GM10266 (cell line): ENCODE measurements at regions not wholly inside any gene's neighbourhood (a gene's known extent, or its start where the extent isn't known, plus 50 kb on each side); places are given as distances from the start of the nearest gene placed in this dataset.

ENCODE experiments used
- DNase-seq: peaks from one replicate; pipeline ENCODE4 v3.0.0; 2012; ENCODE audit errors: extremely low spot score
- TF ChIP-seq, protein P1 (sequence below): IDR thresholded peaks from 2 replicates; pipeline ENCODE4 v1.5.1; 2012; ENCODE audit warnings: mild to moderate bottlenecking, low read depth; ENCODE audit not compliant: control insufficient read depth, insufficient read depth; ENCODE audit errors: missing control alignments

DNA sequence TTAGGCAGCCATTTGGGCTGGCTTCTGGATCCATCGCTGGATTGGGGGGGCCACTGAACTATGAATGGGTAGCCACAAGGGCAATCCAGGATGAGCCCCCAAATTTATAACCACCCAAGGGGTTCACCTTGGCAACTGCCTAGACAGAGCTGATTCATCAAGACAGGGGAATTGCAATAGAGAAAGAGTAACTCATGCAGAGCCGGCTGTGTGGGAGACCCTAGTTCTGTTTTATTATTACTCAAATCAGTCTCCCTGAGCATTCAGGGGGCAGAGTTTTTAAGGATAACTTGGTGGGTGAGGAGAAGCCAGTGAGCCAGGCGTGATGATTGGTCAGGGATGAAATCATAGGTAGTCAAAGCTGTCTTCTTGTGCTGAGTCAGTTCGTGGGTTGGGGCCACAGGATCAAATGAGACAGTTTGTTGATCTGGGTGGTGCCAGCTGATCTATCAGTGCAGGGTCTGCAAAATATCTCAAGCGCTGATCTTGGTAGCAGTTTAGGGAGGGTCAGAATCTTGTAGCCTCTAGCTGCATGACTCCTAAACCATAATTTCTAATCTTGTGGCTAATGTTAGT lies 57.9 kb downstream of the DNAJB9 start:
- TF ChIP-seq, protein P1, sequence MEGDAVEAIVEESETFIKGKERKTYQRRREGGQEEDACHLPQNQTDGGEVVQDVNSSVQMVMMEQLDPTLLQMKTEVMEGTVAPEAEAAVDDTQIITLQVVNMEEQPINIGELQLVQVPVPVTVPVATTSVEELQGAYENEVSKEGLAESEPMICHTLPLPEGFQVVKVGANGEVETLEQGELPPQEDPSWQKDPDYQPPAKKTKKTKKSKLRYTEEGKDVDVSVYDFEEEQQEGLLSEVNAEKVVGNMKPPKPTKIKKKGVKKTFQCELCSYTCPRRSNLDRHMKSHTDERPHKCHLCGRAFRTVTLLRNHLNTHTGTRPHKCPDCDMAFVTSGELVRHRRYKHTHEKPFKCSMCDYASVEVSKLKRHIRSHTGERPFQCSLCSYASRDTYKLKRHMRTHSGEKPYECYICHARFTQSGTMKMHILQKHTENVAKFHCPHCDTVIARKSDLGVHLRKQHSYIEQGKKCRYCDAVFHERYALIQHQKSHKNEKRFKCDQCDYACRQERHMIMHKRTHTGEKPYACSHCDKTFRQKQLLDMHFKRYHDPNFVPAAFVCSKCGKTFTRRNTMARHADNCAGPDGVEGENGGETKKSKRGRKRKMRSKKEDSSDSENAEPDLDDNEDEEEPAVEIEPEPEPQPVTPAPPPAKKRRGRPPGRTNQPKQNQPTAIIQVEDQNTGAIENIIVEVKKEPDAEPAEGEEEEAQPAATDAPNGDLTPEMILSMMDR: no peak
- DNase-seq: no peak

DNA sequence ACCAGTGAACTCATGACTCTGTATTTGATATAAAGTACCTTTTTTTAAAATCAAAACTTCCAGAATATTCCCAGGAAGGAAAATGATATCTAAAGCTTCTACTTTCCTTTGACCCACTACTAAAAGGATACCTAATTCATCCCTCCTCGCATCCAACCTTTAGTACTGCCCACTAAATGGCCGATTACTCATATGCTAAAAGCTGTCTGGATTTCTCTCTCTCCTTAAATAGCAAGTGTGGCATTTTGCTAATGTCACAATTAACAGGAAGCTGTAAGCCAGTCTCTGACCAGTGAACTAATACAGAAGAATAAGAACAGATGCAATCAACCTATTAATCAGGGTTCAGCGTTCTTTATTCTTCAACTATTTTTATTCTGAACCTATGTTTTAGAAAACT lies 59.0 kb downstream of the DNAJB9 start:
- DNase-seq: no peak
- TF ChIP-seq, protein P1: no peak

DNA sequence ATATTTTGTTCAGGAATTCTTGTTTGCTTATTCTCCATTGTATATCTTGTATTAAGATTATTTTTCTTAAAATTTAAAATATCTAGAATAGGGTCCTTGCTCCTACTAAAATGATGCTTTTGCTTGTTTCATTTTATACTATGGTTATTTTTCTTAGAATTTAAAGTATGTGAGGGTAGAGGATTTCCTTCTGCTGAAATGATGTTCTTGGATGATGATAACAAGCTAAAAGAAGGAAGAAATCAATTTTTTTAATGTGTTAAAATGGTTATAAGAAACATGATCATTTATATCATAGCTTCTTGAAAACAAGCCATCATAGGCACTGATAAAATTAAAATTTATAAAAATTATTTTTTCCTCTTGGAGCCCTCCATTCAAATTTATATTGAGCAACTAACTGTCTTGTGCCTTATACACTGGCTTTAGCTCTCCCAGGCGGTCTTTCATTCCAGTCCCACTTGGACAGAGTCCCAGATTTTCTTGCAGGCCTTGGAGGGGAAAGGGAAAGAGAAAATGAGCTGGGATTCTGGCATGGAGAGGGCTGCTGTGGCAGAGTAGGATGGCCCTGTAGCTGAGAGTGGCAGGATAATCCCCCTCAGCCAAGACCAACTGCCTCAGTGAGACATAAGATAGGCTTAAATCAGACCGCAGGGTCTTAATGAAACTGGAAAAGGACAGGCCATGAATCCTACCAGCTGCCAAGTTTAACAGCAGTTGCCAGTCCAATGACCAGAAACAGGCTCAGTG lies 60.2 kb downstream of the DNAJB9 start:
- TF ChIP-seq, protein P1: no peak
- DNase-seq: no peak

DNA sequence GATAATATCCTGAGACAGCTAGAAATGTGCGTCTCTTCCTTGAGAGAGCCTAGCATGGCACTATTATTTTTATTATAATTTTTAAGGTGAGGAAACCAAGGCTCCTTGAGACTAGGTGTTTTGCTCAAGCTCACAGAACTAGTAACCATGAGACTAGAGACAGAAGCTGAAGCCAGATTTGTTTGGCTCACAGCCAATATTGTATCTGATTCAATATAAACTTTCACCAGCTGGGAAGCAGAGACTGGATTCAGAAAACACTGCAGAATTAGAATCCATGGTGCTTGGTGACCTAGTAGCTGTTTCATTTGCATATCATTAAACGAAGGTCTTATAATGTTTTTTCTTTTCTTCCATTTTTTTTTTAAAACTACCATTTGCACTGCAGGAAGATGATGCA lies 64.4 kb downstream of the DNAJB9 start:
- no peak for DNase-seq
- TF ChIP-seq, protein P1: no peak

DNA sequence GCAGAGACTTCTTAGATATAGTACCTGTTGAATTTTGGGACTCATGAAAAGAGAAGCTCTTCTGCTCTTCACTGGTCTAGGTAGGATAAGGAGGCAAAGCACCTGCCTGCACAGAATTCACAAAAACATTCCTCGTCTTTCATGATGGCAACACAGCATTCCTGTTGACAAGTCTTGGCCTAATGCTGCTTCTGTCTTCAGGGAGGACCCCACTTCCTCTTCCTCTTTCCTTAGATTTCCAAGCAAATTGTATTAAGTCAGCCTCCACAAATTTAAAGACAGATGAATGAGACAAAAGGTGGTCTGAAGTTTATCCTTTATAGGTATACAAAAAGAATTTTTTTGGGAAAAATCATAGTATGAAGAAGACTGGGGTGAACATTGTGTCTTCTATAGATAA lies 64.9 kb downstream of the DNAJB9 start:
- no peak for DNase-seq
- TF ChIP-seq, protein P1: no peak

DNA sequence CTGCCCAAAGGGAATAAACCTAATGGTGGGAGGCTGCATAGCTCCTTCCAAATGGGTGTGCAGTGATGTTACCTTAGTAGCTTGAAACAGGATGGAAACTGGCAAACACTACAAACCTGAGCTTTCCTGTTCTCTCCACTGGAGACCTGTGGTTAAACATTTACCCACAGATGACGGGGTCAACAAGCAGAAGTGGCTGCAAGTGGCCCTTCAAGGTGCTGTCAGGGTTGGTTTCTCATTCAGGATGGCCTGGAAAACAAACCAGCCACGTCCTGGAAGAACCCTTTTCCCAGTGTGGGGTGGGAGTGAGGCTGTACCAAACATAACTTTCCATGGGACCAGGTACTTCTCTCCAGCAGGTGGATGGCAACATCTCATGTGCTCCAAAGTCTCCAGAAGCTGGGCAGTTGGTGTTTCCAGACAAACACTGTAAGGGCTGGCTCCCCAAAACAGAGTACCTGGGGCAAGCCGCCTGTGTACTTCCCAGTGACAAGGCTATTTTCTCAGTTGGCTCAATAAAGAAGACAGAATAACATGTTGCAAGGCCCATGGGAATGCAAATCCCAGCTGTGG lies 67.5 kb downstream of the DNAJB9 start:
- TF ChIP-seq, protein P1: no peak
- no peak for DNase-seq

DNA sequence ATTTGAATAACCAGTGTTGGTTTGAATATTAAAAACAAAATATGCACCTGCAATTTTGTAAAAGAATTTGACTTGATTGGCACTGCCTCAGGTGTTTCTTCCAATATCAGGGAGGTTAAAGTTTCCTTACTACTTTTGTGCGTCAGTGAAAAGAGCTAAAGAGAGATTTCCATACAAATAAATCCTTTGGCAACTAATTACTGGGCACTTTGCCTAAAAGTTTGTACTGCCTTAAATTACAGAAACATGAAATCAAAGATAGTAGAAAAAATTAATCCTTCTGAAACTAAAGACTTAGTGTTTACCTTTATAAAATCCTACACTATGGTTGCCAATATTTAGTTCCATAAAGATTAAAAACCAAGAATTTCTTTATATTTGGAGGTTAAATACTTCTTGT lies 72.5 kb downstream of the DNAJB9 start:
- TF ChIP-seq, protein P1: no peak
- DNase-seq: no peak
